PC-9 (cell line): ENCODE measurements at regions not wholly inside any gene's neighbourhood (a gene's known extent, or its start where the extent isn't known, plus 50 kb on each side); places are given as distances from the start of the nearest gene placed in this dataset.
"Not testable (repeated sequence)": the region's sequence is repeated elsewhere in the genome, so short reads cannot be mapped to it uniquely, and the experiment has no call there.

Experiments used
- BruUV-seq: library from RNA; stranded (reverse); fragments of 400-500 nt; replicated peaks from 2 replicates; lab custom pipeline; 2021; lab: Mats Ljungman, UMichigan
- CTCF ChIA-PET: fragments of 300-600 bp; sonication (Branson Sonifier 250); formaldehyde crosslinking; loops from one replicate; lab custom pipeline; 2022; ENCODE audit warnings: antibody characterized with exemption; lab: Charles Lee
- POLR2A ChIA-PET: fragments of 300-600 bp; sonication (Branson Sonifier 250); formaldehyde crosslinking; loops from one replicate; lab custom pipeline; 2022; ENCODE audit warnings: antibody characterized with exemption; ENCODE audit not compliant: unreplicated experiment; lab: Charles Lee
- DNase-seq, 2 experiments: peaks; one replicate each; pipeline versions ENCODE4 v3.0.0 to v3.0.0-alpha.2; 2015 to 2022; ENCODE audit warnings: mixed read lengths in 1 of 2
- H2AFZ ChIP-seq: fragments of 200-600 bp; sonication (generic); 2 replicates; pipeline ENCODE4 v1.8.1; 2017; ENCODE audit warnings: antibody characterized with exemption
- H3F3A ChIP-seq: fragments of 200-600 bp; sonication (generic); 2 replicates; pipeline ENCODE4 v1.8.1; 2017; ENCODE audit warnings: antibody characterized with exemption, mild to moderate bottlenecking, low read depth; ENCODE audit not compliant: insufficient read depth
- H3K27ac ChIP-seq: fragments of 200-600 bp; sonication (generic); 2 replicates; pipeline ENCODE4 v1.6.1; 2016; ENCODE audit warnings: mixed run types
- H3K27me3 ChIP-seq: fragments of 200-600 bp; sonication (generic); 2 replicates; pipeline ENCODE4 v1.6.1; 2016; ENCODE audit warnings: low read depth, mixed run types; ENCODE audit not compliant: insufficient read depth
- H3K36me3 ChIP-seq: fragments of 200-600 bp; sonication (generic); 2 replicates; pipeline ENCODE4 v1.6.1; 2016; ENCODE audit warnings: low read depth, mixed run types
- H3K4me1 ChIP-seq: fragments of 200-600 bp; sonication (generic); replicated peaks from 2 replicates; pipeline ENCODE4 v1.6.1; 2016; ENCODE audit warnings: mixed run types; ENCODE audit not compliant: insufficient read depth
- H3K4me2 ChIP-seq: fragments of 200-600 bp; sonication (generic); 2 replicates; pipeline ENCODE4 v1.6.1; 2017; ENCODE audit warnings: mixed run types
- H3K4me3 ChIP-seq: fragments of 200-600 bp; sonication (generic); 2 replicates; pipeline ENCODE4 v1.6.1; 2016; ENCODE audit warnings: mixed run types
- H3K79me2 ChIP-seq: fragments of 200-600 bp; sonication (generic); 2 replicates; pipeline ENCODE4 v1.6.1; 2017; ENCODE audit warnings: low read depth, mixed run types
- H3K9me2 ChIP-seq: fragments of 200-600 bp; sonication (generic); 2 replicates; pipeline ENCODE4 v1.8.1; 2017; ENCODE audit warnings: mild to moderate bottlenecking; ENCODE audit not compliant: insufficient read depth
- H3K9me3 ChIP-seq: fragments of 200-600 bp; sonication (generic); 2 replicates; pipeline ENCODE4 v1.8.1; 2016; ENCODE audit warnings: low read depth; ENCODE audit not compliant: insufficient read depth
- H4K20me1 ChIP-seq: fragments of 200-600 bp; sonication (generic); 2 replicates; pipeline ENCODE4 v1.8.1; 2017; ENCODE audit not compliant: insufficient read depth
- CTCF ChIP-seq: fragments of 200-600 bp; sonication (generic); conservative IDR thresholded peaks from 2 replicates; pipeline ENCODE4 v1.6.1; 2017; ENCODE audit warnings: mixed run types, antibody characterized with exemption, mild to moderate bottlenecking, moderate library complexity
- EZH2 ChIP-seq: fragments of 200-600 bp; sonication (generic); IDR thresholded peaks from 2 replicates; pipeline ENCODE4 v1.8.0; 2017; ENCODE audit warnings: antibody characterized with exemption, low read depth
- intact Hi-C: fragments of 100-400 bp; cut with micrococcal nuclease; formaldehyde crosslinking; loops from one replicate; pipeline ENCODE4 v1.10.0; 2022; ENCODE audit not compliant: unreplicated experiment

DNA sequence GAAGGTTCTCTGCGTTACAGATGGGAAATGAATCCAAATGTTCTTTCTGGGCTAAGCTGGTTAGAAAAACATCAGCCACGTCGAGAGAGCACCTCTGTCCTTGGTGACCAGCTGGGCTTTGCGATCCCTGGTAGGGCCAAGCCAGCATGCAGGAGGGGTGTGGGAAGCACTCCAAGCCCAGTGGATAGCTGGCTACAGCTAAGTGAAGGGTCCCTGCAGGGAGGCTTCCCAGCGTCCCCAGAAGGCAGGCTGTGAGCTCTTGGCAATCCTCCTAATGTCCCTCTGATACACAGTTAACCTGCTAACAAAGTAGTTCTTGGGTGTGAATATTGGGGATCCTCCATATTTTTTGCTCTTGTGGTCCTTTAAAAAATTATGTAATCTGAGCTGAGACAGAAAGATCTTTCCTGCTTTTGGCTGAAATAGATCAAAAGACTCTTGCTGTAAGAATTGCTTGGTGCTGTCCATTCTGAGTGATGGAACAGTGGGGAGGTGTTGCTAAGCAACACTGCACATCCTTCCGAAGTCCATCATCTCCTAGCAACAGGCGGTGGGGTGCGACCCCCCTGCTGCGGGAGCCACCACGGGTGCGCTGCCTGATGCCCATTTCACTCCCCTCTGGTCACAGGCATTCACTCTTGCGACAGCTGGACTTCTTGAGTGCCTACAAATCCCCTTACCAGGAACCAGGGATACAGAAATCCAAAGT, 88.5 kb upstream of the UXS1 start:
- Histone ChIP-seq H4K20me1 (no peaks in the 10 kb centered on the region), H3K36me3 (no peaks in the 10 kb centered on the region), H3K4me1 (no peaks in the 10 kb centered on the region), H3K4me3 (no peak overlapping the region), H3K27ac (no peak overlapping the region), H3F3A (no peaks in the 10 kb centered on the region), H3K9me2 (no peaks in the 10 kb centered on the region), H2AFZ (no peak overlapping the region), H3K27me3 (peaks cover 87% of the 10 kb centered on the region), H3K79me2 (no peaks in the 10 kb centered on the region), H3K4me2 (no peak overlapping the region), H3K9me3 (no peaks in the 10 kb centered on the region)
- no TSS peak for BruUV-seq
- no peak for DNase-seq
- no peak for TF ChIP-seq EZH2
- TF ChIP-seq CTCF: no peak
- intact Hi-C loops: no loop called here
- CTCF ChIA-PET: no interaction called here
- POLR2A ChIA-PET: no interaction called here

GRCh38 chr2:106281907-106282430, 87.9 kb upstream of the UXS1 start:
- H3K36me3 ChIP-seq, H3F3A ChIP-seq, CTCF ChIA-PET, H3K79me2 ChIP-seq, BruUV-seq, H3K4me1 ChIP-seq, H2AFZ ChIP-seq, H3K9me2 ChIP-seq, H3K4me3 ChIP-seq, H3K9me3 ChIP-seq, DNase-seq, POLR2A ChIA-PET, H3K4me2 ChIP-seq, H4K20me1 ChIP-seq, H3K27ac ChIP-seq, intact Hi-C loops: not testable (repeated sequence)
- H3K27me3 ChIP-seq: peaks cover 92% of the 10 kb centered on the region

- H3F3A ChIP-seq: no peaks in the 10 kb centered on the region
- no peak overlapping the region for H3K4me2 ChIP-seq
- no TSS peak for BruUV-seq
- no peak overlapping the region for H2AFZ ChIP-seq
- intact Hi-C loops: no loop called here
- no peak overlapping the region for H3K27ac ChIP-seq
- H3K4me3 ChIP-seq: no peak overlapping the region
- no peaks in the 10 kb centered on the region for H4K20me1 ChIP-seq
- POLR2A ChIA-PET: no interaction called here
- no peaks in the 10 kb centered on the region for H3K9me2 ChIP-seq
- no peaks in the 10 kb centered on the region for H3K9me3 ChIP-seq
- no peak for TF ChIP-seq EZH2
- TF ChIP-seq CTCF: no peak
- CTCF ChIA-PET: interaction anchor here (0.6 kb wide), 1 partner anchor 98 kb away, joined by 3 read pairs; no protein-coding TSS in a partner anchor
- no peaks in the 10 kb centered on the region for H3K4me1 ChIP-seq
- DNase-seq: no peak
- no peaks in the 10 kb centered on the region for H3K36me3 ChIP-seq
- no peaks in the 10 kb centered on the region for H3K79me2 ChIP-seq
- H3K27me3 ChIP-seq: peaks cover 82% of the 10 kb centered on the region
These were observed 86.8 kb upstream of the UXS1 start for GRCh38 chr2:106280722-106281446.
